HG03571 (cell line): ENCODE measurements at regions not wholly inside any gene's neighbourhood (a gene's known extent, or its start where the extent isn't known, plus 50 kb on each side); places are given as distances from the start of the nearest gene placed in this dataset.

ENCODE experiments used
- ATAC-seq: cut with Tn5 transposase; IDR thresholded peaks from one replicate; pipeline ENCODE4 v1.9.1; 2021; ENCODE audit not compliant: unreplicated experiment

- no peak for ATAC-seq
Measured at GRCh38 chr13:22214184-22214583, 543.3 kb downstream of the FGF9 start.

- no peak for ATAC-seq
Measured at GRCh38 chr13:22218797-22219196, 547.9 kb downstream of the FGF9 start.

- ATAC-seq: no peak
Measured at GRCh38 chr13:22219709-22220108, 548.8 kb downstream of the FGF9 start.

- no peak for ATAC-seq
Measured at GRCh38 chr13:22220151-22221135, 549.6 kb downstream of the FGF9 start.

- ATAC-seq: no peak
Measured at GRCh38 chr13:22223411-22223810, 552.5 kb downstream of the FGF9 start.

GRCh38 chr13:22226086-22226485 is 555.2 kb downstream of the FGF9 start:
- ATAC-seq: no peak

GRCh38 chr13:22227895-22228294 is 557.0 kb downstream of the FGF9 start:
- no peak for ATAC-seq

GRCh38 chr13:22229916-22230315 is 559.0 kb downstream of the FGF9 start:
- no peak for ATAC-seq

GRCh38 chr13:22232186-22232585 is 561.3 kb downstream of the FGF9 start:
- no peak for ATAC-seq

GRCh38 chr13:22235285-22235949 is 564.5 kb downstream of the FGF9 start:
- ATAC-seq: no peak

GRCh38 chr13:22235950-22236290 is 565.0 kb downstream of the FGF9 start:
- no peak for ATAC-seq

- ATAC-seq: no peak
Measured at GRCh38 chr13:22238269-22238668, 567.4 kb downstream of the FGF9 start.

GRCh38 chr13:22240716-22241115 is 569.8 kb downstream of the FGF9 start:
- ATAC-seq: no peak

- ATAC-seq: no peak
Measured at GRCh38 chr13:22243469-22244163, 572.7 kb downstream of the FGF9 start.

- ATAC-seq: no peak
Measured at GRCh38 chr13:22252281-22252830, 581.5 kb downstream of the FGF9 start.

- no peak for ATAC-seq
Measured at GRCh38 chr13:22253107-22253506, 582.2 kb downstream of the FGF9 start.

- ATAC-seq: no peak
Measured at GRCh38 chr13:22256111-22256639, 585.3 kb downstream of the FGF9 start.

- no peak for ATAC-seq
Measured at GRCh38 chr13:22262001-22262885, 591.4 kb downstream of the FGF9 start.

GRCh38 chr13:22263185-22263584 is 592.3 kb downstream of the FGF9 start:
- ATAC-seq: no peak

GRCh38 chr13:22265563-22265962 is 594.7 kb downstream of the FGF9 start:
- ATAC-seq: no peak
